H1 (cell line): ENCODE measurements at regions not wholly inside any gene's neighbourhood (a gene's known extent, or its start where the extent isn't known, plus 50 kb on each side); places are given as distances from the start of the nearest gene placed in this dataset.

Experiments used
- ASH2L ChIP-seq: fragments of 200-600, 300-600 bp; sonication (generic); IDR thresholded peaks from one replicate; pipeline ENCODE4 v1.7.1; 2017; ENCODE audit warnings: low read length
- CEBPB ChIP-seq: IDR thresholded peaks from 2 replicates; pipeline ENCODE4 v1.6.1; 2012; ENCODE audit warnings: low read depth, low read length
- CHD1 ChIP-seq: IDR thresholded peaks from 2 replicates; pipeline ENCODE4 v1.6.1; 2012; ENCODE audit warnings: low read depth, low read length, improper control_type of control experiment
- CTCF ChIP-seq, 3 experiments: IDR thresholded peaks; 1 replicate in 2 of 3; 2 replicates in 1 of 3; pipeline versions ENCODE4 v1.5.1 to v1.6.1; 2011; ENCODE audit warnings: low read length in 3 of 3, mild to moderate bottlenecking in 3 of 3, inconsistent platforms in 2 of 3, low read depth in 1 of 3, moderate library complexity in 1 of 3; ENCODE audit not compliant: insufficient read depth in 1 of 3; ENCODE audit errors: control extremely low read depth in 1 of 3
- EZH2 ChIP-seq: fragments of 200-600 bp; sonication (generic); IDR thresholded peaks from 2 replicates; pipeline ENCODE4 v1.7.1; 2012; ENCODE audit warnings: low read depth, mild to moderate bottlenecking, moderate library complexity, low read length, inconsistent platforms; ENCODE audit not compliant: severe bottlenecking
- POLR2A ChIP-seq, 2 experiments: IDR thresholded peaks; 1 replicate in 1 of 2; 2 replicates in 1 of 2; pipeline ENCODE4 v1.6.1; 2011; ENCODE audit warnings: low read depth in 2 of 2, low read length in 2 of 2, mild to moderate bottlenecking in 2 of 2; ENCODE audit errors: control extremely low read depth in 1 of 2
- POLR2AphosphoS5 ChIP-seq: IDR thresholded peaks from 2 replicates; pipeline ENCODE4 v1.6.1; 2011; ENCODE audit warnings: low read depth, low read length
- POU5F1 ChIP-seq: IDR thresholded peaks from 2 replicates; pipeline ENCODE4 v1.6.1; 2011; ENCODE audit warnings: low read depth, mild to moderate bottlenecking, low read length, moderate library complexity
- SP2 ChIP-seq: IDR thresholded peaks from 2 replicates; pipeline ENCODE4 v1.6.1; 2012; ENCODE audit warnings: mild to moderate bottlenecking, low read length, inconsistent platforms
- USF2 ChIP-seq: IDR thresholded peaks from 2 replicates; pipeline ENCODE4 v1.6.1; 2011; ENCODE audit warnings: low read length, improper control_type of control experiment
- ZNF274 ChIP-seq: IDR thresholded peaks from 2 replicates; pipeline ENCODE4 v1.7.0; 2012; ENCODE audit warnings: low read length, borderline replicate concordance; ENCODE audit errors: extremely low read depth

GRCh38 chr2:171266102-171266501 is 105.4 kb upstream of the TLK1 start:
- no peak for TF ChIP-seq POLR2A (IDR thresholded peaks at IDR 0.05; ENCODE audit: control extremely low read depth in 1 of 2, low read depth in 2 of 2, low read length in 2 of 2)
- no peak for TF ChIP-seq CEBPB
- TF ChIP-seq CTCF (IDR thresholded peaks at IDR 0.05; ENCODE audit: control extremely low read depth in 1 of 3, insufficient read depth in 1 of 3, low read depth in 1 of 3, low read length in 3 of 3): no peak
- no peak for TF ChIP-seq ZNF274
- TF ChIP-seq POLR2AphosphoS5: no peak
- TF ChIP-seq POU5F1: no peak
- no peak for TF ChIP-seq USF2
- no peak for TF ChIP-seq SP2
- no peak for TF ChIP-seq EZH2
- TF ChIP-seq CHD1: no peak
- TF ChIP-seq ASH2L: no peak
